GM18507 (cell line): ENCODE measurements at regions not wholly inside any gene's neighbourhood (a gene's known extent, or its start where the extent isn't known, plus 50 kb on each side); places are given as distances from the start of the nearest gene placed in this dataset.

Experiments
- DNase-seq: peaks from one replicate; pipeline ENCODE4 v3.0.0; 2011; ENCODE audit warnings: low read depth; ENCODE audit not compliant: insufficient read length; ENCODE audit errors: extremely low spot score
- FAIRE-seq: peaks from 2 replicates; lab custom pipeline; 2011; peaks lifted over from hg19 to GRCh38; lab: Jason Lieb, UNC

DNA sequence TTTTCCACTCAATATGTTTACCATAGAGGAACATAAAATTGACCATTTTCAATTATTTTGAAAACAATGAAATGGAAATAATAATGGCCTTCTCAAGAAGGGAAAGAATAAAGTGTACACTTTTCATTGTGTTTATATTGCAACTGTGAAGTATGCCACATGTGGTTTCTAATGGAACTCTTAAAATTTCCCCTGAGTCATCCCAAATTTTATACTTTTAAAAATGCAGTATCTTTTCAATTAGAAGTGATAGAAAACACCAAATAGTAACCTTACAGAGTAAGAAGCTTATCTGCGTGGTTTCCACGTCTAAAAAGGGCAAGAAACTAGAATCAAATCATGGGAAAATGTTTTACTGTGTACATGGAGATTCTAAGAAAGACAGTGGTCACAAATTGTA, 70.0 kb downstream of the SCG2 start:
- no peak for DNase-seq
- no peak for FAIRE-seq

DNA sequence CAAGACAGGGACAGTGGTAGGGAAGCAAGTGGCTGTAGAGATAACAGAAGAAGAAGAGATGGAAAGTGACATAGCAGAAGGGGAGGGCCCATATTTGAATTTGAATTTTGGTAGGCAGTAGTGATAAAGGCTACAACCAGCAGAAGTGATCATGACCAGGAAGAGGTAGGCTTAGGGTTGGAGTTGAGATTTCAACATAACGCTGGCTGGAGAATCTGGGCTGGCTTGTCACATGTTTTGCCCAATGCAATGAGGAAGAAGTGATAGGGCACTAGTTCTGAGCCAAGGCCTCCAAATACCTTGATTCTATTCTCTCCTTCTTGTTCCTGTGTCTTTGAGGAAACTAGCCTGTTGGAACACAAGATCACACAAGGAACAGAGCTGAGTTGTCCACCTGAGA, 69.4 kb downstream of the SCG2 start:
- FAIRE-seq (no peak), DNase-seq (no peak)

DNA sequence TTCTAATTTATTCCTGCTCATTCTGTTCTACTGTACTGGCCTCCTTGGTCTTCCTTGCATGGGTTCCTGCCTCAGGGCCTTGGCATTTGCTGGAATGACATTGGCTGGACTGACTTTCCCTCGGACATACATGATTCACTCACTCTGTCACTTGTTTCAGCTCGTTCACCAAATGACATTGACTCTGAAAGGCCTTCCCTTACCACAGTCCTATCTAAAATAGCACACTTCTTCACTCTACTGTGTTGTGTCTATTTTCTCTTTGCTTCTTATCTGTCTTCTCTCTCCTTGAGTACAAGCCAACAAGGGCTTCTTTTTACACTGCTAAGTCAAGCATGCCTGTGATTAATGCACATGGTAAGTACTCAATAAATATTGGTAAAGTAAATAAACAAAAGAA, 65.6 kb downstream of the SCG2 start:
- no peak for DNase-seq
- no peak for FAIRE-seq

DNA sequence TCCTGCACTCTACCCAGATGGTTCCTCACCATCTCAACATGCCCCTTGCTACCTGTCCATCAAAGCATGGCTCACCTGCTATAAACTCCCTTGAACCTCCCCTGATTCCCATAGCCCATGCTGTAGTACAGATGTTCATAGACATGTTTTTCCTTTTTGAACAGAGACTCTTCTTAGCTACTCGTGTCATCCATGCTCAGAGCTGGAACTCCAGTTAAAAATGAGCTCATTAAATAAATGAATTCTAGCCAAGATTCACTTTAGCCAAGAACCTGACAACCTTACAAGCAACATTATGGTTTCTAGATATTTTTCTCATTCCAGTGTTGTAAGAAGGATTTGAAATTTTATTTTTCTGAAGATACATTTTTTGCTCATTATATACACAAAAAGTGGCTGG, 65.0 kb downstream of the SCG2 start:
- DNase-seq (no peak), FAIRE-seq (no peak)

DNA sequence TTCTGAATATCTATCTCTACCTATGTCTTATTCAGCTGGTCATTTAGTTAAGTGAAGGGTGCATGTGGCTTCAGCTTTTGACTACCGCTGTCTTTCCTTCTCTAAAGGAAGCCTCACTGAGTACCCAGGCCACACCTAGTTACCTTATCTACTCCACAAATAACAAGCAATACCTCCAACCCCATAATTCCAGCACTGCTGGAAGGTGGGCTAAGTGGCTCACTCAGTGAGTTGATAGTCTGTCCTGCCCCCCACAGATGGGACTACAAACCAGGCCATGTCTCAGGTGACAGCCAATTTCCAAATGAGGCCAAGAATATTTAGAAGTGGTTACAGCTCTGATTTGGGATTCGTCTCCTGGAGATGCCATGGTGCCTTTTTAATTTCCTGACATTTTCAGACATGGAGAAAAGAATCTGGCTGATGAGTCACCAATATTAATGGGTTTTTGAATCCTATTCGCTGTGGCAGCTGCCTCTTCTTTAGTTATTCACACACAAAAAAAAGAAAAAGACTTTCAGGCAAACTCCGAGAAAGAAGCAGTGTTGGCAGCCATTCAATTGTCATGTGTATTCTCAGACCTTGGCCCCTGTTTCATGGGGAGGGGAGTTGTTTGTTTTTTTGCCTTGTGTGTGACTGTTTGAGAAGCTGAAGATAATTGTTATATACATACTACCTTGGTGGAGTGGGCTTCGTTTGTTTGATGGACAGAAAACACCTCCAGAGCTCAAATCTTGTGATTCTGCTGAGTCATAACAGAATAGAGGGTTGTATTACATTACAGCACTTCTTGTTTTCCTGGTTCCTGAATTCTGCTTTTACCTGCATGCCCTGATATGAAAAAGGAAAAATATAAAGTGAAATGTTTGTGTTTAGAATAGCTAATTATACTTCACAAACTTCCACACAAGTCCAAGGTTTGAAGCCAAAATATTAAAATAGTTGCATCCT, 64.2 kb downstream of the SCG2 start:
- FAIRE-seq (no peak), DNase-seq (no peak)

DNA sequence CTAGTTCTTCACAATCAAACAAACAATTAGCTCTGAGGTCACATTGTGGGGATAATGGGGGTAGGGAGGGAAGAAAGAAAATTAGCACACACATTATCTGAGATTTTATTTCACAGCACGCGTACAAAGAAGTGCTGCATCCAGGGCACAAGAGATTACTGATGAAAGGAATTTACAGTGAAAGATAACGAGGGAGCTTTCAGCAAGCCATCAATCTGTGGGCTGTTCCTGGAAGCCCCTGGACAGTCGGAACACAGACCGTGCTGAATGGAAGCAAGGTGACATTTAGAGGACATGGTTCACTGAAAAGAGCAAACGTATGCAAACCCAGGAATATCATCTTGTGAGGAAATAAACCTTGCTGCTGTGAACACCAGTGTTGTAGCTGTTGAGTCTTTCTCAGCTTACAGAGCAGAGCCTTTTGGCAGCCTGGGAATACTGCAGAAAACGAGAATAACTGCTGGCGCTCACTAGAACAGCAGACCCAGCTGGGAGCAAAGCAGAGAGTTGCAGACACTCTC, 63.2 kb downstream of the SCG2 start:
- no peak for DNase-seq
- no peak for FAIRE-seq

DNA sequence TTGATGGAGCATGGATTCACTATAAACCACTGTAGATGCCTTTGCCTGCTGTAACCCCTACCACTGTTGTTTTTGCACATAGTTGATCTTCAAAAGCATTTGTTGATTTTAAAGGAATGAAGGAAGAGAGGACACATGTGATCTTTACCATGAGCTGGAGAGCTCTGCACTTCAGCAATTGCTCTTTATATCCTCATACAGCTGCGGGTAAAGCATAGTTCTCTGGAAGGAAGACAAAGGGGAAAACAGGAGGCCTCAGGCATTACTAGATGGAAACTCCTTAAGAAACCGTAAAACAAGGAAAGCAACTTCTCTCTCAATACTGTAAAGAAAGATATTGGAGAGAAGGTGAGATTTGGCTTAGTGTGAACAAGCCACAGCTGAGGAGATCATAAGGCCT, 60.6 kb downstream of the SCG2 start:
- no peak for FAIRE-seq

DNA sequence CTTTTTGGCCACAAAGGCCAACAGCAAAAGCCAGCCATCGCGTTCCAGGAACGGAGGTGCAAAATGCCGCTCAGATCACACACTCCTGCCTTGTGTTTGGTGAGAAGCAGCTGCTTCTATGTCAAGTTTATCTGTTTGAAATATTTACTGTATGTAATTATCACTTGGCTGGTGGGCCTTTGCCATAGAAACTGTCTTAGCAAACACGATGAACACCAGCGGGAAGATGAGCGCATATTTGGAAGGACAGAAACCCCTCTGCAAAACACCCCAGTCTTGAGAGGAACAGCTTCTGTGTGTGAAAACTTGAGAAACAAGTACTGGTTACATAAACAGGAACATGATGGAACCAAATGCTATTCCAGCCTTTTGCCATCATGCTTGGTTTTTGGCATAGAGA, 59.7 kb downstream of the SCG2 start:
- DNase-seq (no peak), FAIRE-seq (no peak)

More for the DNA sequence above, 60.6 kb downstream of the SCG2 start:
- no peak for DNase-seq

DNA sequence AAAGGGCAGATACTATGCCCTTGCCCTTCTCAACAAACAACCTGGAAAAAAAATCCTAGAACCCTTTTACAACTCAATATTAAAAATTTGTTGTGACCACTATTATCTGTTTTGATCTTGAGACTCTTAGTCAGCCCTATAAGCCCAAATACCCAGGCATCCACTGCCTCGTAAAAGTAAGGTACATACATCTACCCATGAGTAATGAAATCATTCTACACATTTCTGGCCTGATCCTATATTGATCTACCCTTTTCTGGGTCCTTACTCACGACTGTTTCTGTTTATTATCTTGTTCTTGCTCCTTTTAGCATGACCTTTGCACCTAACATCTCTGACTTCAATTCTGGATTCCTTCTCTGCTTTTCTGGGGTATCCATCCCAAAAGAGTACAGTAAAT, 56.8 kb downstream of the SCG2 start:
- FAIRE-seq (no peak), DNase-seq (no peak)

DNA sequence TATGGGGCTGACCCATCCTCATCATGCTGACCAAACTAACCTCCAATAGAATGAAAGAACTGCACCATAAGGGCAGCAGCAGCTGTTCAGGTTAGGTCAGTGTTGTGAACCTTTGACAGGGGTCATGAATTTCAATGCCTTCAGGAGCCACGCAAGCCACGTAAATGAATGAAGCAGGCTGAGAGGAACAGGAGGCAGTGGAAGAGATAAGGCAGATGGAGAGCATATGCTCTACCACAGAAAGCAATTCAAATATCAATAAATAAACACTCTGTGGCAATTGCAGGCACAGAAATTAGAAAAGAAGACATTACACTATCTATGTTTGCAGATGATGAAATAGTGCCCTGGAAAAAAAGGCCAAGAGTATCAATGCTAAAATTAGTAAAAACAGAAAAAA, 56.3 kb downstream of the SCG2 start:
- DNase-seq (no peak), FAIRE-seq (no peak)
